ENCODE measurements at regions not wholly inside any gene's neighbourhood (a gene's known extent, or its start where the extent isn't known, plus 50 kb on each side); places are given as distances from the start of the nearest gene placed in this dataset.

- TF ChIP-seq CTCF (IDR thresholded peaks at IDR 0.05; ENCODE audit: insufficient read depth, low read depth, low read length) = no peak
- no peak for TF ChIP-seq EZH2 (IDR thresholded peaks at IDR 0.05; ENCODE audit: insufficient read depth, low read length)
Observed at GRCh38 chr3:39752019-39752637, 57.3 kb upstream of the MYRIP start.

Measured in astrocyte (in vitro differentiated cells and primary cell).